Suprapubic skin (tissue), 4 donors: ENCODE measurements at regions not wholly inside any gene's neighbourhood (a gene's known extent, or its start where the extent isn't known, plus 50 kb on each side); places are given as distances from the start of the nearest gene placed in this dataset.

Experiments
- DNase-seq, 2 donors: peaks; one replicate each; pipeline ENCODE4 v3.0.0-alpha.2; 2019; ENCODE audit warnings: low spot score in 2 of 2
- H3K27ac ChIP-seq: fragments of 200-600 bp; sonication (generic); one replicate; pipeline ENCODE4 v1.5.1; 2019
- H3K27me3 ChIP-seq: fragments of 200-600 bp; sonication (generic); one replicate; pipeline ENCODE4 v1.5.1; 2019
- H3K36me3 ChIP-seq: fragments of 200-600 bp; sonication (generic); one replicate; pipeline ENCODE4 v1.5.1; 2019
- H3K4me1 ChIP-seq: fragments of 200-600 bp; sonication (generic); one replicate; pipeline ENCODE4 v1.5.1; 2019
- H3K4me3 ChIP-seq: fragments of 200-600 bp; sonication (generic); one replicate; pipeline ENCODE4 v1.5.1; 2019; ENCODE audit warnings: mild to moderate bottlenecking
- H3K9me3 ChIP-seq: fragments of 200-600 bp; sonication (generic); one replicate; pipeline ENCODE4 v1.5.1; 2019
- CTCF ChIP-seq, 2 donors: fragments of 200-600 bp in 1 of 2; fragments of 450-650 bp in 1 of 2; sonication (generic) in 1 of 2; IDR thresholded peaks; one replicate each; pipeline ENCODE4 v1.5.1; 2016 to 2019; ENCODE audit warnings: antibody characterized with exemption in 2 of 2, mild to moderate bottlenecking in 1 of 2, moderate library complexity in 1 of 2
- EP300 ChIP-seq: sonication (generic); formaldehyde crosslinking; IDR thresholded peaks from one replicate; pipeline ENCODE4 v1.6.1; 2017; ENCODE audit warnings: antibody characterized with exemption
- POLR2A ChIP-seq, 2 donors: fragments of 450-650 bp; IDR thresholded peaks; one replicate each; pipeline ENCODE4 v1.6.1; 2017; ENCODE audit warnings: antibody characterized with exemption in 2 of 2, mild to moderate bottlenecking in 2 of 2, moderate library complexity in 2 of 2
- POLR2AphosphoS5 ChIP-seq, 3 donors: sonication (generic); formaldehyde crosslinking; IDR thresholded peaks; one replicate each; pipeline ENCODE4 v1.6.1; 2017; ENCODE audit warnings: antibody characterized with exemption in 3 of 3
- WGBS: methylation state at CpG from one replicate; pipeline ENCODE4 v1.1.5; 2018; 5-methylcytosine and 5-hydroxymethylcytosine counted together

- no peaks in the 10 kb centered on the region for H3K4me1 ChIP-seq
- H3K27me3 ChIP-seq: no peaks in the 10 kb centered on the region
- DNase-seq: no peak
- no peak overlapping the region for H3K4me3 ChIP-seq
- H3K36me3 ChIP-seq: no peaks in the 10 kb centered on the region
- H3K27ac ChIP-seq: no peak overlapping the region
- no peak for TF ChIP-seq POLR2AphosphoS5 (IDR thresholded peaks at IDR 0.05)
- no peak for TF ChIP-seq POLR2A (IDR thresholded peaks at IDR 0.05)
- no peak for TF ChIP-seq CTCF (IDR thresholded peaks at IDR 0.05)
- TF ChIP-seq EP300: no peak
- no peaks in the 10 kb centered on the region for H3K9me3 ChIP-seq
These were observed 147.8 kb downstream of the UBE2E3 start for GRCh38 chr2:181128199-181128598.

- Histone ChIP-seq H3K27ac (no peak overlapping the region), H3K36me3 (no peaks in the 10 kb centered on the region), H3K9me3 (no peaks in the 10 kb centered on the region), H3K4me3 (no peak overlapping the region), H3K27me3 (no peaks in the 10 kb centered on the region), H3K4me1 (no peaks in the 10 kb centered on the region)
- DNase-seq: no peak
- 93% methylated on average over 4 of the region's 4 CpGs for WGBS
- TF ChIP-seq POLR2A (IDR thresholded peaks at IDR 0.05): no peak
- no peak for TF ChIP-seq CTCF (IDR thresholded peaks at IDR 0.05)
- no peak for TF ChIP-seq POLR2AphosphoS5 (IDR thresholded peaks at IDR 0.05)
- no peak for TF ChIP-seq EP300
These were observed 149.1 kb downstream of the UBE2E3 start for GRCh38 chr2:181129364-181130056.

GRCh38 chr2:181130686-181131085, 150.3 kb downstream of the UBE2E3 start:
- H3K27ac ChIP-seq: no peak overlapping the region
- TF ChIP-seq EP300 (no peak), POLR2AphosphoS5 (IDR thresholded peaks at IDR 0.05) (no peak), CTCF (IDR thresholded peaks at IDR 0.05) (no peak), POLR2A (IDR thresholded peaks at IDR 0.05) (no peak)
- H3K9me3 ChIP-seq: no peaks in the 10 kb centered on the region
- H3K4me3 ChIP-seq: no peak overlapping the region
- no peaks in the 10 kb centered on the region for H3K27me3 ChIP-seq
- no peaks in the 10 kb centered on the region for H3K4me1 ChIP-seq
- H3K36me3 ChIP-seq: no peaks in the 10 kb centered on the region
- no peak for DNase-seq
- 67% methylated on average over 3 of the region's 3 CpGs for WGBS

- Histone ChIP-seq H3K27me3 (no peaks in the 10 kb centered on the region), H3K9me3 (no peaks in the 10 kb centered on the region), H3K27ac (no peak overlapping the region), H3K4me1 (no peaks in the 10 kb centered on the region), H3K36me3 (no peaks in the 10 kb centered on the region), H3K4me3 (no peak overlapping the region)
- no peak for DNase-seq
- TF ChIP-seq CTCF (IDR thresholded peaks at IDR 0.05): no peak
- 65% methylated on average over 2 of the region's 2 CpGs for WGBS
These were observed 151.2 kb downstream of the UBE2E3 start for GRCh38 chr2:181131584-181131983.

- Histone ChIP-seq H3K27ac (no peak overlapping the region), H3K27me3 (no peaks in the 10 kb centered on the region), H3K36me3 (no peaks in the 10 kb centered on the region), H3K4me3 (no peak overlapping the region), H3K4me1 (peaks cover 12% of the 10 kb centered on the region), H3K9me3 (no peaks in the 10 kb centered on the region)
- no peak for TF ChIP-seq POLR2AphosphoS5 (IDR thresholded peaks at IDR 0.05)
- no peak for TF ChIP-seq EP300
- TF ChIP-seq CTCF (IDR thresholded peaks at IDR 0.05): no peak
- no peak for TF ChIP-seq POLR2A (IDR thresholded peaks at IDR 0.05)
- 54% methylated on average over 3 of the region's 3 CpGs for WGBS
- no peak for DNase-seq
These were observed 158.4 kb downstream of the UBE2E3 start for GRCh38 chr2:181138816-181139215.
